WTC11 (cell line): ENCODE measurements at regions not wholly inside any gene's neighbourhood (a gene's known extent, or its start where the extent isn't known, plus 50 kb on each side); places are given as distances from the start of the nearest gene placed in this dataset.

ENCODE experiments used
- ATAC-seq: fragments of 200-7000 bp; cut with Tn5 transposase; 2 replicates; pipeline ENCODE4 v1.10.0; 2021; ENCODE audit warnings: mild to moderate bottlenecking, moderate library complexity
- CTCF ChIA-PET: fragments of 300-600 bp; sonication (Branson Sonifier 250); formaldehyde crosslinking; loops from one replicate; lab custom pipeline; 2021; ENCODE audit warnings: antibody characterized with exemption; lab: Charles Lee
- POLR2A ChIA-PET: fragments of 350-600 bp; sonication (Branson Sonifier 250); formaldehyde crosslinking; loops from one replicate; lab custom pipeline; 2021; ENCODE audit warnings: antibody characterized with exemption; lab: Charles Lee
- DNase-seq: peaks from one replicate; pipeline ENCODE4 v3.0.0; 2021; ENCODE audit warnings: low spot score
- H3K27ac Mint-ChIP-seq: 2 replicates; pipeline ENCODE4 v1.8.0; 2021; ENCODE audit warnings: mixed read lengths
- H3K27me3 Mint-ChIP-seq: 2 replicates; pipeline ENCODE4 v1.8.0; 2021; ENCODE audit warnings: low read depth, mild to moderate bottlenecking, moderate library complexity, mixed read lengths
- H3K36me3 Mint-ChIP-seq: 2 replicates; pipeline ENCODE4 v1.8.0; 2021; ENCODE audit warnings: mixed read lengths
- H3K4me1 Mint-ChIP-seq: 2 replicates; pipeline ENCODE4 v1.8.0; 2022; ENCODE audit warnings: mixed read lengths
- H3K4me3 Mint-ChIP-seq: 2 replicates; pipeline ENCODE4 v1.8.0; 2021; ENCODE audit warnings: mild to moderate bottlenecking, moderate library complexity, mixed read lengths
- H3K9me3 Mint-ChIP-seq: 2 replicates; pipeline ENCODE4 v1.8.0; 2021; ENCODE audit warnings: mixed read lengths
- CBFB ChIP-seq: sonication (generic); formaldehyde crosslinking; IDR thresholded peaks from 2 replicates; pipeline ENCODE4 v1.8.1; 2022; ENCODE audit warnings: mild to moderate bottlenecking, low read depth, missing genetic modification reagents
- ETV6 ChIP-seq: sonication (generic); formaldehyde crosslinking; IDR thresholded peaks from 2 replicates; pipeline ENCODE4 v1.8.1; 2022; ENCODE audit warnings: mild to moderate bottlenecking, missing genetic modification reagents
- FOXJ3 ChIP-seq: sonication (generic); formaldehyde crosslinking; IDR thresholded peaks from 2 replicates; pipeline ENCODE4 v1.9.0; 2021; ENCODE audit warnings: missing genetic modification reagents, mild to moderate bottlenecking, borderline replicate concordance
- FOXK1 ChIP-seq: sonication (generic); formaldehyde crosslinking; IDR thresholded peaks from 2 replicates; pipeline ENCODE4 v1.8.0; 2022; ENCODE audit warnings: mild to moderate bottlenecking, moderate library complexity, missing genetic modification reagents
- FOXP1 ChIP-seq: sonication (generic); formaldehyde crosslinking; IDR thresholded peaks from 2 replicates; pipeline ENCODE4 v1.8.0; 2022; ENCODE audit warnings: missing genetic modification reagents, mild to moderate bottlenecking, moderate library complexity, borderline replicate concordance
- GTF2I ChIP-seq: fragments of 250-450 bp; sonication (Bioruptor Pico); conservative IDR thresholded peaks from 2 replicates; pipeline ENCODE4 v1.4.0; 2021; ENCODE audit warnings: mild to moderate bottlenecking
- HMGXB4 ChIP-seq: sonication (generic); formaldehyde crosslinking; IDR thresholded peaks from 2 replicates; pipeline ENCODE4 v1.8.1; 2023; ENCODE audit warnings: mild to moderate bottlenecking, moderate library complexity, missing genetic modification reagents
- KAT7 ChIP-seq: sonication (generic); formaldehyde crosslinking; IDR thresholded peaks from 2 replicates; pipeline ENCODE4 v1.8.1; 2023; ENCODE audit warnings: missing genetic modification reagents, mild to moderate bottlenecking, borderline replicate concordance
- MAX ChIP-seq: sonication (generic); formaldehyde crosslinking; IDR thresholded peaks from 2 replicates; pipeline ENCODE4 v1.8.0; 2022; ENCODE audit warnings: mild to moderate bottlenecking, missing genetic modification reagents
- NFATC4 ChIP-seq: fragments of 250-450 bp; sonication (Bioruptor Pico); IDR thresholded peaks from 2 replicates; pipeline ENCODE4 v1.9.0; 2021; ENCODE audit warnings: mild to moderate bottlenecking
- RORB ChIP-seq: fragments of 250-450 bp; sonication (Bioruptor Pico); IDR thresholded peaks from 2 replicates; pipeline ENCODE4 v1.9.0; 2021; ENCODE audit warnings: mild to moderate bottlenecking
- SMAD4 ChIP-seq: sonication (generic); formaldehyde crosslinking; IDR thresholded peaks from 2 replicates; pipeline ENCODE4 v1.8.0; 2022; ENCODE audit warnings: mild to moderate bottlenecking, missing genetic modification reagents
- TCF7 ChIP-seq: sonication (generic); formaldehyde crosslinking; IDR thresholded peaks from 2 replicates; pipeline ENCODE4 v1.8.0; 2022; ENCODE audit warnings: mild to moderate bottlenecking, low read depth, missing genetic modification reagents, moderate library complexity
- USF1 ChIP-seq: sonication (generic); formaldehyde crosslinking; IDR thresholded peaks from 2 replicates; pipeline ENCODE4 v1.8.0; 2022; ENCODE audit warnings: mild to moderate bottlenecking, missing genetic modification reagents
- ZBTB21 ChIP-seq: sonication (generic); formaldehyde crosslinking; IDR thresholded peaks from 2 replicates; pipeline ENCODE4 v1.8.1; 2023; ENCODE audit warnings: mild to moderate bottlenecking, missing genetic modification reagents, borderline replicate concordance
- ZNF263 ChIP-seq: sonication (generic); formaldehyde crosslinking; IDR thresholded peaks from 2 replicates; pipeline ENCODE4 v1.8.1; 2022; ENCODE audit warnings: low read depth, mild to moderate bottlenecking, moderate library complexity, missing genetic modification reagents
- ZNF281 ChIP-seq: sonication (generic); formaldehyde crosslinking; IDR thresholded peaks from 2 replicates; pipeline ENCODE4 v1.8.0; 2023; ENCODE audit warnings: mild to moderate bottlenecking, missing genetic modification reagents
- ZNF423 ChIP-seq: fragments of 250-450 bp; sonication (Bioruptor Pico); IDR thresholded peaks from 2 replicates; pipeline ENCODE4 v2.1.2; 2022; ENCODE audit warnings: mild to moderate bottlenecking, moderate library complexity
- TF ChIP-seq, protein P1 (sequence below): fragments of 250-450 bp; sonication (Bioruptor Pico); IDR thresholded peaks from 2 replicates; pipeline ENCODE4 v1.9.0; 2021; ENCODE audit warnings: moderate library complexity, mild to moderate bottlenecking, inconsistent platforms, borderline replicate concordance
- TF ChIP-seq, protein P2 (sequence below): fragments of 250-450 bp; sonication (Bioruptor Pico); IDR thresholded peaks from 2 replicates; pipeline ENCODE4 v2.1.2; 2022; ENCODE audit warnings: mild to moderate bottlenecking, moderate library complexity

DNA sequence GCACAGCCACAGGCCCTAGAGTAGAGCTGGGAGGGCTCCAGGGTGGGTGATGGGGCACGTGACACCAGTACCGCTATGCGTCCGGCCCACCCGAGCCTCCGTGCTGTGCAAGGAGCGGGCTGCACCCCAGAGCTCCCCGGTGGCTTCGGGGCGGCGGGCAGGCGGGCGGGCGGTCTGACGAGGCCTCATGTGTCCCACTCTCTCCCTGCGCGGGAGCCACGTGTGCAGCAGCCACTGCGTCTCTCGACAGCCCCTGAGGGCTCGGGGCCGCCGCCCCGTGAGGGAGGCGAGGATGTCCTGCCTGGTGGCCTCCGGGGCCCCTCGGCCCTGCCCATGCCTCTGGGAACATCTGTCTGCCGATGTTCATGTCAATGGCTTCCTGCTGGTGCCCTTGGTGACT is 51.2 kb upstream of the FBRSL1 start:
- H3K4me1 Mint-ChIP-seq, result peaks cover 15% of the 10 kb centered on the region
- TF ChIP-seq KAT7, result no peak
- TF ChIP-seq NFATC4, result no peak
- TF ChIP-seq GTF2I, result no peak
- no peak for TF ChIP-seq SMAD4 (CRISPR knock-in tag)
- TF ChIP-seq ZBTB21, result no peak
- no peak for TF ChIP-seq FOXJ3
- no peak for TF ChIP-seq ZNF263 (CRISPR knock-in tag)
- TF ChIP-seq ZNF281 (CRISPR knock-in tag), result no peak
- no peak for TF ChIP-seq USF1 (CRISPR knock-in tag)
- TF ChIP-seq, protein P1, sequence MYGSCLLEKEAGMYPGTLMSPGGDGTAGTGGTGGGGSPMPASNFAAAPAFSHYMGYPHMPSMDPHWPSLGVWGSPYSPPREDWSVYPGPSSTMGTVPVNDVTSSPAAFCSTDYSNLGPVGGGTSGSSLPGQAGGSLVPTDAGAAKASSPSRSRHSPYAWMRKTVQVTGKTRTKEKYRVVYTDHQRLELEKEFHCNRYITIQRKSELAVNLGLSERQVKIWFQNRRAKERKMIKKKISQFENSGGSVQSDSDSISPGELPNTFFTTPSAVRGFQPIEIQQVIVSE (CRISPR knock-in tag), result no peak
- no peak for TF ChIP-seq TCF7 (CRISPR knock-in tag)
- no peak for TF ChIP-seq ZNF423
- TF ChIP-seq RORB (CRISPR knock-in tag), result no peak
- TF ChIP-seq HMGXB4 (CRISPR knock-in tag), result no peak
- TF ChIP-seq, protein P2, sequence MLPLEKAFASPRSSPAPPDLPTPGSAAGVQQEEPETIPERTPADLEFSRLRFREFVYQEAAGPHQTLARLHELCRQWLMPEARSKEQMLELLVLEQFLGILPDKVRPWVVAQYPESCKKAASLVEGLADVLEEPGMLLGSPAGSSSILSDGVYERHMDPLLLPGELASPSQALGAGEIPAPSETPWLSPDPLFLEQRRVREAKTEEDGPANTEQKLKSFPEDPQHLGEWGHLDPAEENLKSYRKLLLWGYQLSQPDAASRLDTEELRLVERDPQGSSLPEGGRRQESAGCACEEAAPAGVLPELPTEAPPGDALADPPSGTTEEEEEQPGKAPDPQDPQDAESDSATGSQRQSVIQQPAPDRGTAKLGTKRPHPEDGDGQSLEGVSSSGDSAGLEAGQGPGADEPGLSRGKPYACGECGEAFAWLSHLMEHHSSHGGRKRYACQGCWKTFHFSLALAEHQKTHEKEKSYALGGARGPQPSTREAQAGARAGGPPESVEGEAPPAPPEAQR (CRISPR knock-in tag), result no peak
- TF ChIP-seq FOXK1 (CRISPR knock-in tag), result no peak
- TF ChIP-seq FOXP1 (CRISPR knock-in tag), result no peak
- TF ChIP-seq CBFB (CRISPR knock-in tag), result no peak
- no peak for TF ChIP-seq ETV6 (CRISPR knock-in tag)
- H3K27ac Mint-ChIP-seq, result no peak overlapping the region
- H3K9me3 Mint-ChIP-seq, result no peaks in the 10 kb centered on the region
- ChIA-PET POLR2A (no interaction called here), CTCF (interaction anchor here (1.1 to 2.9 kb wide), 2 partner anchors 22 to 285 kb away, joined by 3 to 11 read pairs; no protein-coding TSS in a partner anchor)
- DNase-seq (no peak), ATAC-seq (no peak)
- H3K27me3 Mint-ChIP-seq, result peaks cover 81% of the 10 kb centered on the region
- H3K36me3 Mint-ChIP-seq, result peaks cover 8% of the 10 kb centered on the region; the same call in 1 of the 2 replicates
- H3K4me3 Mint-ChIP-seq, result no peak overlapping the region

DNA sequence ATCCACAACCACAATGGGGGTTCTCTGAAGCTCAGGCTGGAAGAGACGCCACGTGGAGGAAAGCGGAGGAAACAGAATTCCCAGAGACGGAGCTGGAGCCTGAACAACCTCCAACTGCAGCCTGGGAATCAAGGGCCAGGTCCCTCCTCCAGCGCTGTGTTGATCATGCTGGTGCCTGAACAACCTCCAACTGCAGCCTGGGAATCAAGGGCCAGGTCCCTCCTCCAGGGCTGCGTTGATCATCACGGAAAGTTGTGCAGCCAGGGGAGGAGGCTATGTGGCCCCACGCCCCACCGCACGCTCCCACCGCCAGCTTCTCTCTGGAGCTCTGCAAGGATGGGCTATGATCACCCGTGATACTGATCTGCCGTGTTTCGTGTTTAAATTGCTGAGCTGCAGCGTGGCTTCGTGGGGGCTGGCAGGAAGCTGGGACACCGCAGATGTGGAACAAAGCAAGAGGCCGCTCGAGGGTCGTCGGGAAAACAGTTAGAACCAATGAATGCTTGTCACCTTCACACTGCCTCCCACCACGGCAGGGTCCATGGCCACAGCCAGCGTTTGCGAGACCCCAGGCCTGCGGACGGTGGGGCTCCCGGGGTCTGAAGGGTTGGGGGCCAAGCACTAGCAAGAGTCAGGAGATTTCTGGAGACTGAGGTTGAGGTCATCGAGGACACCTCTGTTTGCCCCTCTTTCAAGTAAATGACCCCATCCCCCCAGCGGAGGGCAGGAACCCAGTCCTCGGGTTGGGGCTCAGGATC is 51.8 kb upstream of the FBRSL1 start:
- peaks cover 11% of the 10 kb centered on the region; the same call in 1 of the 2 replicates for H3K36me3 Mint-ChIP-seq
- ChIA-PET POLR2A (no interaction called here), CTCF (interaction anchor here (0.6 to 2.9 kb wide), 2 partner anchors 19 to 23 kb away, joined by 3 to 11 read pairs; no protein-coding TSS in a partner anchor)
- no peaks in the 10 kb centered on the region for H3K9me3 Mint-ChIP-seq
- TF ChIP-seq ZNF423, result no peak
- peak; percentile 59; the same call in 1 of the 2 replicates for TF ChIP-seq MAX
- no peak; the same call in 1 of the 2 replicates for ATAC-seq
- no peak overlapping the region for H3K27ac Mint-ChIP-seq
- peaks cover 79% of the 10 kb centered on the region for H3K27me3 Mint-ChIP-seq
- H3K4me1 Mint-ChIP-seq, result peaks cover 18% of the 10 kb centered on the region
- DNase-seq, result no peak
- H3K4me3 Mint-ChIP-seq, result 0 out of 2 replicates have a peak overlapping the region, but pooled peaks have one; percentile 27
